Esophagus (tissue), 2 donors: ENCODE measurements at regions not wholly inside any gene's neighbourhood (a gene's known extent, or its start where the extent isn't known, plus 50 kb on each side); places are given as distances from the start of the nearest gene placed in this dataset.

Experiments
- H3K27ac ChIP-seq, 2 donors: one replicate each; pipeline ENCODE4 v1.5.1; 2013; ENCODE audit warnings: low read depth in 2 of 2, mild to moderate bottlenecking in 2 of 2, inconsistent platforms in 1 of 2, low read length in 1 of 2, moderate library complexity in 1 of 2
- H3K27me3 ChIP-seq, 2 donors: one replicate each; pipeline ENCODE4 v1.6.1; 2013; ENCODE audit warnings: low read length in 2 of 2, control low read depth in 1 of 2, mild to moderate bottlenecking in 1 of 2; ENCODE audit not compliant: insufficient read depth in 2 of 2, control insufficient read depth in 1 of 2
- H3K36me3 ChIP-seq, 2 donors: one replicate each; pipeline ENCODE4 v1.6.1; 2013; ENCODE audit warnings: low read length in 1 of 2; ENCODE audit not compliant: control insufficient read depth in 2 of 2, insufficient read depth in 2 of 2
- H3K4me1 ChIP-seq, 2 donors: one replicate each; pipeline ENCODE4 v1.6.1; 2013; ENCODE audit warnings: low read length in 1 of 2; ENCODE audit not compliant: control insufficient read depth in 2 of 2, insufficient read depth in 2 of 2
- H3K4me3 ChIP-seq, 2 donors: one replicate each; pipeline ENCODE4 v1.5.1; 2013; ENCODE audit warnings: low read length in 2 of 2, mild to moderate bottlenecking in 2 of 2, low read depth in 1 of 2, moderate library complexity in 1 of 2
- H3K9me3 ChIP-seq, 2 donors: one replicate each; pipeline ENCODE4 v1.6.1; 2013; ENCODE audit warnings: mild to moderate bottlenecking in 2 of 2, low read depth in 1 of 2, low read length in 1 of 2, moderate library complexity in 1 of 2; ENCODE audit not compliant: control insufficient read depth in 2 of 2, insufficient read depth in 1 of 2
- WGBS, 2 donors: extraction: QIAGEN DNeasy Blood & Tissue Kit; methylation state at CpG; one replicate each; pipeline ENCODE4 v1.1.7; 2013; 5-methylcytosine and 5-hydroxymethylcytosine counted together
- donor health status: healthy with polysubstance abuse.
- donor health status: Bipolar disorder and iron deficiency.

GRCh38 chr13:38577048-38577447 lies 109.8 kb upstream of the FREM2 start:
- H3K27ac ChIP-seq = no peak overlapping the region
- no peaks in the 10 kb centered on the region for H3K36me3 ChIP-seq
- H3K4me1 ChIP-seq = no peaks in the 10 kb centered on the region
- no peaks in the 10 kb centered on the region for H3K9me3 ChIP-seq
- no peaks in the 10 kb centered on the region for H3K27me3 ChIP-seq
- WGBS, 2 donors = 68 to 75% methylated on average over 3 of the region's 3 CpGs
- no peak overlapping the region for H3K4me3 ChIP-seq

- H3K27me3 ChIP-seq = no peaks in the 10 kb centered on the region
Observed at GRCh38 chr13:38582133-38582532, 104.7 kb upstream of the FREM2 start.

GRCh38 chr13:38590230-38590629 lies 96.6 kb upstream of the FREM2 start:
- Histone ChIP-seq H3K27me3 (no peaks in the 10 kb centered on the region), H3K4me1 (no peaks in the 10 kb centered on the region), H3K36me3 (no peaks in the 10 kb centered on the region), H3K9me3 (no peaks in the 10 kb centered on the region), H3K4me3 (no peak overlapping the region), H3K27ac (no peak overlapping the region)
- 71 to 73% methylated on average over 2 of the region's 2 CpGs for WGBS, 2 donors

More at GRCh38 chr13:38582133-38582532, 104.7 kb upstream of the FREM2 start:
- Histone ChIP-seq H3K27ac (no peak overlapping the region), H3K4me1 (no peaks in the 10 kb centered on the region), H3K4me3 (no peak overlapping the region), H3K9me3 (no peaks in the 10 kb centered on the region), H3K36me3 (no peaks in the 10 kb centered on the region)
- WGBS, 2 donors = 24 to 25% methylated on average over 2 of the region's 2 CpGs

GRCh38 chr13:38590796-38591507 lies 95.9 kb upstream of the FREM2 start:
- 42 to 47% methylated on average over 6 of the region's 6 CpGs for WGBS, 2 donors
- Histone ChIP-seq H3K4me1 (no peaks in the 10 kb centered on the region), H3K36me3 (no peaks in the 10 kb centered on the region), H3K4me3 (no peak overlapping the region), H3K27ac (no peak overlapping the region), H3K27me3 (no peaks in the 10 kb centered on the region), H3K9me3 (no peaks in the 10 kb centered on the region)

GRCh38 chr13:38602266-38602665 lies 84.6 kb upstream of the FREM2 start:
- H3K27me3 ChIP-seq = no peaks in the 10 kb centered on the region
- no peak overlapping the region for H3K27ac ChIP-seq
- no peaks in the 10 kb centered on the region for H3K9me3 ChIP-seq
- no peaks in the 10 kb centered on the region for H3K36me3 ChIP-seq
- H3K4me1 ChIP-seq = no peaks in the 10 kb centered on the region
- 74 to 79% methylated on average over 6 of the region's 6 CpGs for WGBS, 2 donors
- H3K4me3 ChIP-seq = no peak overlapping the region

GRCh38 chr13:38606699-38607535 lies 80.0 kb upstream of the FREM2 start:
- Histone ChIP-seq H3K9me3 (no peaks in the 10 kb centered on the region), H3K4me1 (no peaks in the 10 kb centered on the region), H3K4me3 (no peak overlapping the region), H3K27ac (no peak overlapping the region), H3K27me3 (no peaks in the 10 kb centered on the region), H3K36me3 (no peaks in the 10 kb centered on the region)
- 78 to 83% methylated on average over 6 of the region's 6 CpGs for WGBS, 2 donors

- Histone ChIP-seq H3K36me3 (no peaks in the 10 kb centered on the region), H3K9me3 (no peaks in the 10 kb centered on the region), H3K27ac (no peak overlapping the region), H3K4me3 (no peak overlapping the region), H3K4me1 (no peaks in the 10 kb centered on the region), H3K27me3 (no peaks in the 10 kb centered on the region)
- 32 to 44% methylated on average over 1 of the region's 1 CpG for WGBS, 2 donors
Observed at GRCh38 chr13:38617936-38618335, 68.9 kb upstream of the FREM2 start.

- Histone ChIP-seq H3K27me3 (no peaks in the 10 kb centered on the region), H3K4me3 (no peak overlapping the region), H3K27ac (no peak overlapping the region), H3K36me3 (no peaks in the 10 kb centered on the region), H3K9me3 (no peaks in the 10 kb centered on the region), H3K4me1 (no peaks in the 10 kb centered on the region)
- 65 to 71% methylated on average over 3 of the region's 3 CpGs for WGBS, 2 donors
Observed at GRCh38 chr13:38618336-38618735, 68.5 kb upstream of the FREM2 start.

- Histone ChIP-seq H3K27ac (no peak overlapping the region), H3K4me1 (no peaks in the 10 kb centered on the region), H3K36me3 (no peaks in the 10 kb centered on the region), H3K9me3 (no peaks in the 10 kb centered on the region), H3K4me3 (no peak overlapping the region), H3K27me3 (no peaks in the 10 kb centered on the region)
- WGBS, 2 donors = 51 to 57% methylated on average over 1 of the region's 1 CpG
Observed at GRCh38 chr13:38618881-38619280, 68.0 kb upstream of the FREM2 start.
